Natural killer cell (primary cell): ENCODE measurements at regions not wholly inside any gene's neighbourhood (a gene's known extent, or its start where the extent isn't known, plus 50 kb on each side); places are given as distances from the start of the nearest gene placed in this dataset.

ENCODE experiments used
- ATAC-seq, 3 donors: fragments of 150-1000 bp in 2 of 3; fragments of 200-7000 bp in 1 of 3; cut with Tn5 transposase; 1 replicate in 1 of 3; 2 replicates in 2 of 3; pipeline ENCODE4 v1.10.0; 2021; ENCODE audit warnings: mild to moderate bottlenecking in 2 of 3, moderate library complexity in 2 of 3
- DNase-seq, 2 donors: peaks; one replicate each; pipeline versions ENCODE4 v3.0.0 to v3.0.0-alpha.2; 2013 to 2021; ENCODE audit warnings: mixed read lengths in 1 of 2
- H3K27ac ChIP-seq: one replicate; pipeline ENCODE4 v1.5.1; 2013; ENCODE audit warnings: mild to moderate bottlenecking, low read length
- H3K27me3 ChIP-seq: one replicate; pipeline ENCODE4 v1.6.1; 2013; ENCODE audit warnings: low read length; ENCODE audit not compliant: control insufficient read depth, insufficient read depth
- H3K36me3 ChIP-seq: one replicate; pipeline ENCODE4 v1.6.1; 2013; ENCODE audit warnings: low read length; ENCODE audit not compliant: control insufficient read depth, insufficient read depth
- H3K4me1 ChIP-seq: one replicate; pipeline ENCODE4 v1.6.1; 2013; ENCODE audit warnings: low read length; ENCODE audit not compliant: control insufficient read depth, insufficient read depth
- H3K4me3 ChIP-seq: one replicate; pipeline ENCODE4 v1.5.1; 2013; ENCODE audit warnings: low read length
- H3K9me3 ChIP-seq: one replicate; pipeline ENCODE4 v1.6.1; 2013; ENCODE audit warnings: low read length; ENCODE audit not compliant: control insufficient read depth, insufficient read depth
- H3K27ac Mint-ChIP-seq, 2 donors: one replicate each; pipeline ENCODE4 v1.8.0; 2022; ENCODE audit warnings: mild to moderate bottlenecking in 2 of 2, mixed read lengths in 2 of 2, moderate library complexity in 1 of 2
- H3K27me3 Mint-ChIP-seq, 2 donors: one replicate each; pipeline ENCODE4 v1.8.0; 2022; ENCODE audit warnings: low read depth in 2 of 2, mixed read lengths in 2 of 2
- H3K36me3 Mint-ChIP-seq: one replicate; pipeline ENCODE4 v1.8.0; 2022; ENCODE audit warnings: mixed read lengths
- H3K4me1 Mint-ChIP-seq, 2 donors: one replicate each; pipeline ENCODE4 v1.8.0; 2022; ENCODE audit warnings: mixed read lengths in 2 of 2
- H3K4me3 Mint-ChIP-seq: one replicate; pipeline ENCODE4 v1.8.0; 2022; ENCODE audit warnings: mild to moderate bottlenecking, moderate library complexity, mixed read lengths
- H3K9me3 Mint-ChIP-seq, 2 donors: one replicate each; pipeline ENCODE4 v1.8.0; 2022; ENCODE audit warnings: mixed read lengths in 2 of 2
- WGBS: methylation state at CpG from one replicate; pipeline ENCODE4 v1.1.7; 2013; ENCODE audit warnings: missing lambda C conversion rate; ENCODE audit not compliant: insufficient coverage; 5-methylcytosine and 5-hydroxymethylcytosine counted together
- intact Hi-C: fragments of 100-400 bp; cut with micrococcal nuclease; formaldehyde crosslinking; loops from one replicate; pipeline ENCODE4 v1.14.2; 2022
- TF ChIP-seq, protein P1 (sequence below): fragments of 200-600 bp; IDR thresholded peaks from one replicate; pipeline ENCODE4 v1.8.0; 2022; ENCODE audit warnings: antibody characterized with exemption

DNA sequence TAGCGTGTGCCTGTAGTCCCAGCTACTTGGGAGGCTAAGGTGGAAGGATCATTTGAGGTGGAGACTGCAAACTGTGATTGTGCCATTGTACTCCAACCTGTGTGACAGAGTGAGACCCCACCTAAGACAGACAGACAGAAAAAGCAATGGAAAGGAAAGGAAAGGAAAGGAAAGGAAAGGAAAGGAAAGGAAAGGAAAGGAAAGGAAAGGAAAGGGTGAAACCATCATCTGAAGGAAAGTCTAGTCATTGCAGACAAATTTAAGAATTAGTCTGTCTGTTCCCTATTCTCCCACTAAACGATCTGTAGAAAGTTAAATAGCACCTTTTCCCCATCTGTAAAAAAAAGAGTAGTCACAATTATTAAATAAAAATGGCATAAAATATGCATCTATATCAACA, 91.1 kb upstream of the SKAP2 start:
- no peaks in the 10 kb centered on the region for H3K4me1 ChIP-seq
- H3K4me3 ChIP-seq: no peak overlapping the region
- Mint-ChIP-seq H3K4me3 (no peak overlapping the region), H3K27ac (no peak overlapping the region), H3K4me1 (no peaks in the 10 kb centered on the region), H3K27me3 (peaks cover 19 to 28% of the 10 kb centered on the region in 2 donors), H3K9me3 (no peaks in the 10 kb centered on the region), H3K36me3 (no peaks in the 10 kb centered on the region)
- no peak for DNase-seq
- peaks cover 3% of the 10 kb centered on the region for H3K27me3 ChIP-seq
- intact Hi-C loops: no loop called here
- TF ChIP-seq, protein P1, sequence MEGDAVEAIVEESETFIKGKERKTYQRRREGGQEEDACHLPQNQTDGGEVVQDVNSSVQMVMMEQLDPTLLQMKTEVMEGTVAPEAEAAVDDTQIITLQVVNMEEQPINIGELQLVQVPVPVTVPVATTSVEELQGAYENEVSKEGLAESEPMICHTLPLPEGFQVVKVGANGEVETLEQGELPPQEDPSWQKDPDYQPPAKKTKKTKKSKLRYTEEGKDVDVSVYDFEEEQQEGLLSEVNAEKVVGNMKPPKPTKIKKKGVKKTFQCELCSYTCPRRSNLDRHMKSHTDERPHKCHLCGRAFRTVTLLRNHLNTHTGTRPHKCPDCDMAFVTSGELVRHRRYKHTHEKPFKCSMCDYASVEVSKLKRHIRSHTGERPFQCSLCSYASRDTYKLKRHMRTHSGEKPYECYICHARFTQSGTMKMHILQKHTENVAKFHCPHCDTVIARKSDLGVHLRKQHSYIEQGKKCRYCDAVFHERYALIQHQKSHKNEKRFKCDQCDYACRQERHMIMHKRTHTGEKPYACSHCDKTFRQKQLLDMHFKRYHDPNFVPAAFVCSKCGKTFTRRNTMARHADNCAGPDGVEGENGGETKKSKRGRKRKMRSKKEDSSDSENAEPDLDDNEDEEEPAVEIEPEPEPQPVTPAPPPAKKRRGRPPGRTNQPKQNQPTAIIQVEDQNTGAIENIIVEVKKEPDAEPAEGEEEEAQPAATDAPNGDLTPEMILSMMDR: no peak
- ATAC-seq: no peak
- no peaks in the 10 kb centered on the region for H3K9me3 ChIP-seq
- no peaks in the 10 kb centered on the region for H3K36me3 ChIP-seq
- no peak overlapping the region for H3K27ac ChIP-seq
- 78% methylated on average over 1 of the region's 2 CpGs for WGBS

GRCh38 chr7:26954951-26955350, 90.6 kb upstream of the SKAP2 start:
- Histone ChIP-seq H3K4me1 (no peaks in the 10 kb centered on the region), H3K27me3 (no peaks in the 10 kb centered on the region), H3K9me3 (no peaks in the 10 kb centered on the region), H3K36me3 (no peaks in the 10 kb centered on the region), H3K4me3 (no peak overlapping the region), H3K27ac (no peak overlapping the region)
- Mint-ChIP-seq H3K4me1 (no peaks in the 10 kb centered on the region), H3K36me3 (no peaks in the 10 kb centered on the region), H3K27me3 (peaks cover 19 to 27% of the 10 kb centered on the region in 2 donors), H3K9me3 (no peaks in the 10 kb centered on the region), H3K27ac (no peak overlapping the region), H3K4me3 (no peak overlapping the region)
- intact Hi-C loops: no loop called here
- TF ChIP-seq, protein P1: no peak
- DNase-seq (no peak), ATAC-seq (no peak)
- WGBS: 90% methylated on average over 2 of the region's 4 CpGs

- H3K27me3 ChIP-seq: peaks cover 1% of the 10 kb centered on the region
- H3K4me3 Mint-ChIP-seq: no peak overlapping the region
- no peaks in the 10 kb centered on the region for H3K4me1 ChIP-seq
- H3K27ac ChIP-seq: no peak overlapping the region
- WGBS: 96% methylated on average over 4 of the region's 4 CpGs
- no peaks in the 10 kb centered on the region for H3K4me1 Mint-ChIP-seq
- H3K4me3 ChIP-seq: no peak overlapping the region
- H3K27me3 Mint-ChIP-seq: peaks cover 9 to 20% of the 10 kb centered on the region in 2 donors
- no peak overlapping the region for H3K27ac Mint-ChIP-seq
- H3K36me3 Mint-ChIP-seq: no peaks in the 10 kb centered on the region
- TF ChIP-seq, protein P1: no peak
- no peak for ATAC-seq
- H3K9me3 Mint-ChIP-seq: no peaks in the 10 kb centered on the region
- intact Hi-C loops: no loop called here
- H3K9me3 ChIP-seq: no peaks in the 10 kb centered on the region
- no peak for DNase-seq
- H3K36me3 ChIP-seq: no peaks in the 10 kb centered on the region
Measured at GRCh38 chr7:26951407-26951950, 87.1 kb upstream of the SKAP2 start.

DNA sequence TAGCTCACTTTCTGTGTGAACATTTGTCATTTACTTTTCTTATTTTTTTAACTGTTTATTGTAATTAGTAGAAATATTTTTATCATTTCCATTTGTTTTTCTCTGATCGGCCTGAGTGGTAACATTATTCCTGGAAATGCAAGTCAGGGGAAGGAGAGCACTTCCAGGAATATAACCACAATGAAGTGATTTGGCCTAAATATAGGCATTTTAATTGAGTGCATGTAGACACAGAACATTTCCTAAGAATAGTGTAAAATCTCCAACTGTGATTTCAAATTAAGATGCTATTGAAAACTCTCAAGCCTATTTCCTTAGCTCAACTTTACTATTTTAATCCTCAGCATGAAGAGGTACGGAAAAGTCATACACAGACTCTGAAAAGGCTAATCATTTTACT, 86.5 kb upstream of the SKAP2 start:
- Mint-ChIP-seq H3K27ac (no peak overlapping the region), H3K36me3 (no peaks in the 10 kb centered on the region), H3K27me3 (peaks cover 12 to 15% of the 10 kb centered on the region in 2 donors), H3K4me3 (no peak overlapping the region), H3K9me3 (no peaks in the 10 kb centered on the region), H3K4me1 (no peaks in the 10 kb centered on the region)
- no peaks in the 10 kb centered on the region for H3K4me1 ChIP-seq
- ATAC-seq (no peak), DNase-seq (no peak)
- peaks cover 2% of the 10 kb centered on the region for H3K27me3 ChIP-seq
- no peak overlapping the region for H3K4me3 ChIP-seq
- TF ChIP-seq, protein P1: no peak
- H3K36me3 ChIP-seq: no peaks in the 10 kb centered on the region
- H3K9me3 ChIP-seq: no peaks in the 10 kb centered on the region
- intact Hi-C loops: no loop called here
- H3K27ac ChIP-seq: no peak overlapping the region
- WGBS: no CpG with 5 or more reads among the region's 2 CpGs
